C4-2B (cell line): ENCODE measurements at regions not wholly inside any gene's neighbourhood (a gene's known extent, or its start where the extent isn't known, plus 50 kb on each side); places are given as distances from the start of the nearest gene placed in this dataset.

ENCODE experiments used
- H3K27ac ChIP-seq: fragments of 450-650 bp; 2 replicates; pipeline ENCODE4 v1.5.1; 2017
- CTCF ChIP-seq: fragments of 450-650 bp; conservative IDR thresholded peaks from 2 replicates; pipeline ENCODE4 v1.5.1; 2017; ENCODE audit warnings: mild to moderate bottlenecking
- ZFX ChIP-seq: fragments of 450-650 bp; IDR thresholded peaks from 2 replicates; pipeline ENCODE4 v1.6.1; 2017

DNA sequence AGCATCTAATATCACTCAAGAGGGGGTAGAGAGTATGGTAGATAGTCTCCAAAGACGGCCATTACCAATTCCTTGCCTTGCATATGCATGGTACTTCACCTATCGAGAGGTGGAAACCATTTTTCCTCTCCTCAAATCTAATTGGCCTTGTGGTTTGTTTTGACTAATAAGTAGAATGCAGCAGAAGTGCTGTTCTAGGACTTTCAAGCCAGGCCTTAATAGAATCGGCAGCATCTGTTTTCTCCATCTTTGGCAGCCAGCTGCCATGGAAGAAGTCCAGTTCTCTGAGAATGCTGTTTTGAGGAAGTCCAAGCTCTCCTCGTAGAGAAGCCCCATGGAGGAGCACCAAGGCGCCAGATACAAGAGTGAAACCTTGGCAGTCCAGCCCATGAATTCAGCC lies 59.1 kb upstream of the RASGRP1 start:
- no peak overlapping the region for H3K27ac ChIP-seq
- TF ChIP-seq ZFX: no peak
- TF ChIP-seq CTCF: no peak

DNA sequence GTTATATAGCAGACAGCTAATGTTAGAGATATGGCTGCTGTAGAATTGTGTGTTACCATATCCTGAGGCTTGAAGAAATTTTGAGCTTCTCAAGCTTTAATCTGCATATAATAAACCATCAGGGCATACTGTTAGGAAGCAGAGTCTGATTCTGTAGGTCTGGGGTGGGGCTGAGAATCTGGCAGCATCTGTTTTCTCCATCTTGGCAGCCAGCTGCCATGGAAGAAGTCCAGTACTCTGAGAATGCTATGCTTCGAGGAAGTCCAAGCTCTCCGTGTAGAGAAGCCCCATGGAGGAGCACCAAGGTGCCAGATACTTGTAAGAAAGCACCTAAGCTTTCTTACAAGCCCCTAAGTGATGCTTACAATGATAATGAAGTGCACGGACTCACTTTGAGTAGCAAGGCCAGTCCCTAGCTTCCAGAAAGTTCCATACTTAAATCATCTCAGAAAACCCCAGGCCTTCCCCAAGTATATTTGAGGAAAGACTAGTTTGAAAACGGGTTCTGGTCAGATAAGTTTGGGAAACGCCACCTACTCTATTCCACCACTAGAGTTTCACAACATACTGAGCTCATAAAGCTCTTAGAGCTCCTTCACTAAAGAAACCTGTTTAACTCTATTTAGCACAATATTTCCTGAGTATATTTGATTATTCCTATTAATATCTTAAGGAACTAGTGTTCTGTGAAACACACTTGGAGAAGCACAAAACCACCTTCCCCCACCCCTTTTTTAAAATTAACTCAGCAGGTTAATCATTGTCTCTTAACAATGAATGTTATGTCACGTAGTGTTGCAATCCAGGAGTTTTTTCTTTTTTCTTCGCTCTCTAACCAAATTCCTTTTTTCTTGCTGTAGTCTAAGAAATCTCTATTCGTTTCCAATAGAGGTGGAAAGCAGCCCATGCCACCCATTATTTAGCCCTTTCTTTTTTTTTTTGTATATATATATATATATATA lies 59.9 kb upstream of the RASGRP1 start:
- no peak for TF ChIP-seq CTCF
- no peak for TF ChIP-seq ZFX
- H3K27ac ChIP-seq: no peak overlapping the region

DNA sequence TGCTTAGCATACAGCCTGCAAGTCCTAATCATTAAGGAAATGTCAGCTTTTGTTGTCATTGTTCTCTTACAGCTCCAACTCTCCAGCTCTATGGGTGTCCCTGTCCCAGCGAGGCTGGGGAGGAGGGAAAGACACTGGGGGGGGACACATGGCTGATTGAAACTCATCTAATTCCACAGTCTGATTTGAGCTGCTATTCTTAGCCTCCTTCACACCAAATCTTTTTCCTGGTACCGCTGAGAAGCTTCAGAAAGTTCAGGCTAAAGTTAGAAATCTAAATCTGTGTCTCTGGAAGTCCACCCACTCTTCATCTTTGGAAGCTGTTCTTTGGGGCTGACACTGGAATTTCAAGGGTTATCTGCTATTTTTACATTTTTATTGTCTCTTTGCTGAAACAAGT lies 61.3 kb upstream of the RASGRP1 start:
- TF ChIP-seq ZFX: no peak
- TF ChIP-seq CTCF: no peak
- H3K27ac ChIP-seq: no peak overlapping the region

- H3K27ac ChIP-seq: no peak overlapping the region
- TF ChIP-seq ZFX: no peak
- TF ChIP-seq CTCF: no peak
Measured at GRCh38 chr15:38626443-38627050, 61.9 kb upstream of the RASGRP1 start.

DNA sequence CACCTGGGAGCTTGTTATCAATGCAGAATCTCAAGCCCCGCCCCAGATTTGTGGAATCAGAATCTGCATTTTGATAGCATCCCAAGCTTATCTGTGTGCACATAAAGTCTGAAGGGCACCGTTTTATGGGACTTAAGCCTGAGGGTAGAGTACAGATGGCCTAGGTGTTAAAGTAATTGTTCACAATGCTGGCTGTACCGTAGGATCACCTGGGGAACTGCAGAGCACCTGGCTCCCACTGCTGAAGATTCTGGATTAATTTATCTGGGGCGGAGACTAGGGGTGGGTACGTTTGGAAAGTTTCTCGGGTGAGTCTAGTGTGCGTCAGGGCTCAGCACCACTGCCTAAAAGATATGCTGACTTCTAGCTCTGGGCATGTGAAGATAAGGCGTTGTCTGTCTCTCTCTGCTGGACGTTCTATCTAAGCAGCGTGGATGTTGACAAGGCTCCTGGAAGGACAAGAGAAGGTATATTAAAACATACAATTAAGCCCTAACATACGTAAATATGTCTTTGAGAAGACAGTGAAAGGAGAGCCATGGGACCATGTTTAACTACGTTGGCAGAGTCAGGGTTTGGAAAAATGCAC lies 63.2 kb upstream of the RASGRP1 start:
- no peak for TF ChIP-seq ZFX
- no peak for TF ChIP-seq CTCF
- H3K27ac ChIP-seq: no peak overlapping the region

GRCh38 chr15:38631119-38632075 lies 66.8 kb upstream of the RASGRP1 start:
- H3K27ac ChIP-seq: no peak overlapping the region
- TF ChIP-seq CTCF (no peak), ZFX (no peak)
